GM23338 (cell line): ENCODE measurements at regions not wholly inside any gene's neighbourhood (a gene's known extent, or its start where the extent isn't known, plus 50 kb on each side); places are given as distances from the start of the nearest gene placed in this dataset.

ENCODE experiments used
- ATAC-seq: fragments of 200-7000 bp; cut with Tn5 transposase; 3 replicates; pipeline ENCODE4 v1.9.1; 2020
- DNase-seq: peaks from one replicate; pipeline ENCODE4 v3.0.0-alpha.2; 2015; ENCODE audit warnings: low spot score
- H2AFZ ChIP-seq: fragments of 200-600 bp; sonication (generic); 2 replicates; pipeline ENCODE4 v1.8.0; 2016; ENCODE audit warnings: antibody characterized with exemption, mild to moderate bottlenecking, moderate library complexity
- H3F3A ChIP-seq: fragments of 200-600 bp; sonication (generic); replicated peaks from 2 replicates; pipeline ENCODE4 v1.8.0; 2017; ENCODE audit warnings: antibody characterized with exemption, mixed run types, low read depth
- H3K27ac ChIP-seq: fragments of 200-600 bp; sonication (generic); 2 replicates; pipeline ENCODE4 v1.6.1; 2016; ENCODE audit warnings: low read depth
- H3K27me3 ChIP-seq: fragments of 200-600 bp; sonication (generic); 2 replicates; pipeline ENCODE4 v1.8.0; 2016; ENCODE audit warnings: mild to moderate bottlenecking, mixed run types, moderate library complexity; ENCODE audit not compliant: insufficient read depth
- H3K36me3 ChIP-seq: fragments of 200-600 bp; sonication (generic); 2 replicates; pipeline ENCODE4 v1.8.0; 2016; ENCODE audit warnings: mild to moderate bottlenecking; ENCODE audit not compliant: insufficient read depth
- H3K4me1 ChIP-seq: fragments of 200-600 bp; sonication (generic); 2 replicates; pipeline ENCODE4 v1.8.0; 2016; ENCODE audit warnings: mild to moderate bottlenecking, moderate library complexity; ENCODE audit not compliant: insufficient read depth
- H3K4me2 ChIP-seq: fragments of 200-600 bp; sonication (generic); 2 replicates; pipeline ENCODE4 v1.7.1; 2017; ENCODE audit warnings: mixed run types
- H3K4me3 ChIP-seq: fragments of 200-600 bp; sonication (generic); 2 replicates; pipeline ENCODE4 v1.6.1; 2016; ENCODE audit warnings: mixed run types
- H3K79me2 ChIP-seq: fragments of 200-600 bp; sonication (generic); replicated peaks from 2 replicates; pipeline ENCODE4 v1.8.0; 2017; ENCODE audit warnings: mild to moderate bottlenecking; ENCODE audit not compliant: insufficient read depth
- H3K9me2 ChIP-seq: fragments of 200-600 bp; sonication (generic); 2 replicates; pipeline ENCODE4 v1.8.0; 2017; ENCODE audit not compliant: insufficient read depth
- H4K20me1 ChIP-seq: fragments of 200-600 bp; sonication (generic); replicated peaks from 2 replicates; pipeline ENCODE4 v1.8.0; 2017; ENCODE audit warnings: mild to moderate bottlenecking; ENCODE audit not compliant: insufficient read depth
- H3K27ac Mint-ChIP-seq: 2 replicates; pipeline ENCODE4 v1.8.0; 2020; ENCODE audit warnings: inconsistent platforms, mild to moderate bottlenecking, moderate library complexity, mixed read lengths
- H3K27me3 Mint-ChIP-seq: 3 replicates; pipeline ENCODE4 v1.8.0; 2022; ENCODE audit warnings: low read depth, mild to moderate bottlenecking, moderate library complexity, mixed read lengths, inconsistent platforms; ENCODE audit not compliant: insufficient read depth, poor library complexity
- H3K36me3 Mint-ChIP-seq: 3 replicates; pipeline ENCODE4 v1.8.0; 2021; ENCODE audit warnings: low read depth, mild to moderate bottlenecking, inconsistent platforms, moderate library complexity, mixed read lengths
- H3K4me1 Mint-ChIP-seq: 3 replicates; pipeline ENCODE4 v1.8.0; 2020; ENCODE audit warnings: mild to moderate bottlenecking, inconsistent platforms, mixed read lengths
- H3K4me3 Mint-ChIP-seq: 3 replicates; pipeline ENCODE4 v1.8.0; 2021; ENCODE audit warnings: moderate library complexity, mild to moderate bottlenecking, inconsistent platforms, mixed read lengths
- H3K9me3 Mint-ChIP-seq: 3 replicates; pipeline ENCODE4 v1.8.0; 2020; ENCODE audit warnings: moderate library complexity, mild to moderate bottlenecking, inconsistent platforms, mixed read lengths
- CREB1 ChIP-seq: fragments of 250-450 bp; sonication (Bioruptor Pico); IDR thresholded peaks from 2 replicates; pipeline ENCODE4 v1.5.0; 2020; ENCODE audit warnings: low read depth, mild to moderate bottlenecking, moderate library complexity
- EZH2phosphoT487 ChIP-seq: fragments of 200-600 bp; sonication (generic); IDR thresholded peaks from one replicate; pipeline ENCODE4 v1.8.1; 2018; ENCODE audit warnings: antibody characterized with exemption; ENCODE audit not compliant: unreplicated experiment
- NANOG ChIP-seq: IDR thresholded peaks from 2 replicates; pipeline ENCODE4 v1.6.1; 2016; ENCODE audit warnings: antibody characterized with exemption, borderline replicate concordance
- STAT1 ChIP-seq: IDR thresholded peaks from one replicate; pipeline ENCODE4 v1.6.1; 2016; ENCODE audit warnings: antibody characterized with exemption; ENCODE audit not compliant: unreplicated experiment
- ZNF114 ChIP-seq: fragments of 250-450 bp; sonication (Bioruptor Pico); IDR thresholded peaks from 2 replicates; pipeline ENCODE4 v1.5.0; 2020; ENCODE audit warnings: mild to moderate bottlenecking, moderate library complexity
- ZNF331 ChIP-seq: fragments of 250-450 bp; sonication (Bioruptor Pico); IDR thresholded peaks from 2 replicates; pipeline ENCODE4 v1.5.0; 2020; ENCODE audit warnings: low read depth, mild to moderate bottlenecking, moderate library complexity
- ZNF462 ChIP-seq: fragments of 250-450 bp; sonication (Bioruptor Pico); IDR thresholded peaks from 2 replicates; pipeline ENCODE4 v1.5.0; 2020; ENCODE audit warnings: mild to moderate bottlenecking, moderate library complexity
- TF ChIP-seq, protein P1 (sequence below): IDR thresholded peaks from 2 replicates; pipeline ENCODE4 v1.6.1; 2016; ENCODE audit warnings: antibody characterized with exemption

GRCh38 chr1:199064971-199065370 is 426.1 kb downstream of the PTPRC start:
- TF ChIP-seq STAT1 (no peak), CREB1 (CRISPR knock-in tag) (no peak), ZNF114 (CRISPR knock-in tag) (no peak)
- Mint-ChIP-seq H3K4me3 (no peak overlapping the region), H3K9me3 (no peaks in the 10 kb centered on the region), H3K36me3 (no peaks in the 10 kb centered on the region), H3K4me1 (no peaks in the 10 kb centered on the region), H3K27ac (peak overlapping the region; percentile 2; the same call in 1 of the 2 replicates), H3K27me3 (no peaks in the 10 kb centered on the region)
- ATAC-seq (no peak), DNase-seq (no peak)
- no peak overlapping the region for H2AFZ ChIP-seq
- H3K27ac ChIP-seq = no peak overlapping the region
- no peaks in the 10 kb centered on the region for H3K36me3 ChIP-seq
- no peaks in the 10 kb centered on the region for H3F3A ChIP-seq
- no peaks in the 10 kb centered on the region for H4K20me1 ChIP-seq
- no peaks in the 10 kb centered on the region for H3K4me1 ChIP-seq
- no peaks in the 10 kb centered on the region for H3K79me2 ChIP-seq
- no peak overlapping the region for H3K4me2 ChIP-seq
- no peak overlapping the region for H3K4me3 ChIP-seq
- no peaks in the 10 kb centered on the region for H3K9me2 ChIP-seq
- no peaks in the 10 kb centered on the region for H3K27me3 ChIP-seq

- H3K4me1 ChIP-seq = no peaks in the 10 kb centered on the region
- no peak overlapping the region for H3K4me3 Mint-ChIP-seq
- TF ChIP-seq EZH2phosphoT487 (no peak), ZNF114 (CRISPR knock-in tag) (no peak), ZNF462 (CRISPR knock-in tag) (no peak), ZNF331 (CRISPR knock-in tag) (no peak), NANOG (no peak)
- TF ChIP-seq, protein P1, sequence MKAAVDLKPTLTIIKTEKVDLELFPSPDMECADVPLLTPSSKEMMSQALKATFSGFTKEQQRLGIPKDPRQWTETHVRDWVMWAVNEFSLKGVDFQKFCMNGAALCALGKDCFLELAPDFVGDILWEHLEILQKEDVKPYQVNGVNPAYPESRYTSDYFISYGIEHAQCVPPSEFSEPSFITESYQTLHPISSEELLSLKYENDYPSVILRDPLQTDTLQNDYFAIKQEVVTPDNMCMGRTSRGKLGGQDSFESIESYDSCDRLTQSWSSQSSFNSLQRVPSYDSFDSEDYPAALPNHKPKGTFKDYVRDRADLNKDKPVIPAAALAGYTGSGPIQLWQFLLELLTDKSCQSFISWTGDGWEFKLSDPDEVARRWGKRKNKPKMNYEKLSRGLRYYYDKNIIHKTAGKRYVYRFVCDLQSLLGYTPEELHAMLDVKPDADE = no peak
Measured at GRCh38 chr1:199067483-199067882, 428.6 kb downstream of the PTPRC start.

More at GRCh38 chr1:199067483-199067882, 428.6 kb downstream of the PTPRC start:
- ATAC-seq = no peak
- Histone ChIP-seq H3K9me2 (no peaks in the 10 kb centered on the region), H3K4me2 (no peak overlapping the region), H3K4me3 (no peak overlapping the region), H3F3A (no peaks in the 10 kb centered on the region), H3K27me3 (no peaks in the 10 kb centered on the region), H3K79me2 (no peaks in the 10 kb centered on the region), H2AFZ (no peak overlapping the region), H3K27ac (no peak overlapping the region), H4K20me1 (no peaks in the 10 kb centered on the region), H3K36me3 (no peaks in the 10 kb centered on the region)
- DNase-seq = no peak
- H3K27me3 Mint-ChIP-seq = no peaks in the 10 kb centered on the region
- no peaks in the 10 kb centered on the region for H3K9me3 Mint-ChIP-seq
- H3K36me3 Mint-ChIP-seq = no peaks in the 10 kb centered on the region
- H3K27ac Mint-ChIP-seq = no peak overlapping the region
- H3K4me1 Mint-ChIP-seq = no peaks in the 10 kb centered on the region
